OCI-LY7 (cell line): ENCODE measurements at regions not wholly inside any gene's neighbourhood (a gene's known extent, or its start where the extent isn't known, plus 50 kb on each side); places are given as distances from the start of the nearest gene placed in this dataset.

ENCODE experiments used
- CTCF ChIP-seq: fragments of 200-600 bp; sonication (generic); conservative IDR thresholded peaks from 2 replicates; pipeline ENCODE4 v1.5.1; 2014; ENCODE audit warnings: mild to moderate bottlenecking, antibody characterized with exemption, low read length, moderate library complexity, mixed read lengths
- EZH2phosphoT487 ChIP-seq: fragments of 200-600 bp; sonication (generic); IDR thresholded peaks from 2 replicates; pipeline ENCODE4 v1.6.1; 2018; ENCODE audit warnings: low read depth, borderline replicate concordance, mild to moderate bottlenecking, mixed run types, antibody characterized with exemption, low read length, moderate library complexity, mixed read lengths

- TF ChIP-seq CTCF (no peak), EZH2phosphoT487 (no peak)
These were observed 51.8 kb upstream of the PPP2R2D start for GRCh38 chr10:131848741-131849590.
